ENCODE measurements at regions not wholly inside any gene's neighbourhood (a gene's known extent, or its start where the extent isn't known, plus 50 kb on each side); places are given as distances from the start of the nearest gene placed in this dataset.

DNA sequence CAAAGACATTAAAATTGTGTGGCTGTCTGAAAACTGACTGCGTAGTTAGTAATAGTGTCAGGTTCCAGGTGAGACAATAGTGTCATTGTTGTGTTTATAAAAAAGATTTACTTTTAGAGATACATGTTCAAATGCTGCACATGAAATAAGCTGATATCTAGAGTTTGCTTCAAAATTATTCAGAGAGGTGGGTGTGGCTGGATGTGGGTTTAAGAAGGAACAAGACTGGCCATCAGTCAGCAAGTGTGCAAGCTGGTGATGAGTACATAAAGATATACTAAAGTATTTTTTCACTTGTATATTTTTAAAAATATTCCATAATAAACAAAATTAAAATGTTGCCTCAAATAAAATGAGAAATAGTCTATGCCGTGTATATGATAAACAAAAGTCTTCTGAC lies 190.6 kb downstream of the ARRDC4 start:
- TF ChIP-seq, protein P1, sequence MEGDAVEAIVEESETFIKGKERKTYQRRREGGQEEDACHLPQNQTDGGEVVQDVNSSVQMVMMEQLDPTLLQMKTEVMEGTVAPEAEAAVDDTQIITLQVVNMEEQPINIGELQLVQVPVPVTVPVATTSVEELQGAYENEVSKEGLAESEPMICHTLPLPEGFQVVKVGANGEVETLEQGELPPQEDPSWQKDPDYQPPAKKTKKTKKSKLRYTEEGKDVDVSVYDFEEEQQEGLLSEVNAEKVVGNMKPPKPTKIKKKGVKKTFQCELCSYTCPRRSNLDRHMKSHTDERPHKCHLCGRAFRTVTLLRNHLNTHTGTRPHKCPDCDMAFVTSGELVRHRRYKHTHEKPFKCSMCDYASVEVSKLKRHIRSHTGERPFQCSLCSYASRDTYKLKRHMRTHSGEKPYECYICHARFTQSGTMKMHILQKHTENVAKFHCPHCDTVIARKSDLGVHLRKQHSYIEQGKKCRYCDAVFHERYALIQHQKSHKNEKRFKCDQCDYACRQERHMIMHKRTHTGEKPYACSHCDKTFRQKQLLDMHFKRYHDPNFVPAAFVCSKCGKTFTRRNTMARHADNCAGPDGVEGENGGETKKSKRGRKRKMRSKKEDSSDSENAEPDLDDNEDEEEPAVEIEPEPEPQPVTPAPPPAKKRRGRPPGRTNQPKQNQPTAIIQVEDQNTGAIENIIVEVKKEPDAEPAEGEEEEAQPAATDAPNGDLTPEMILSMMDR (IDR thresholded peaks at IDR 0.05), result no peak
- no peak for TF ChIP-seq EP300 (IDR thresholded peaks at IDR 0.05)
- no peak for TF ChIP-seq POLR2A (IDR thresholded peaks at IDR 0.05)

Measured in gastroesophageal sphincter (tissue), 3 donors.